Mesothelial cell of epicardium (in vitro differentiated cells): ENCODE measurements at regions not wholly inside any gene's neighbourhood (a gene's known extent, or its start where the extent isn't known, plus 50 kb on each side); places are given as distances from the start of the nearest gene placed in this dataset.
"Not testable (repeated sequence)": the region's sequence is repeated elsewhere in the genome, so short reads cannot be mapped to it uniquely, and the experiment has no call there.

ENCODE experiments used
- DNase-seq, 2 experiments: peaks; one replicate each; pipeline ENCODE4 v3.0.0; 2021; ENCODE audit warnings: low spot score in 2 of 2; ENCODE audit not compliant: unreplicated experiment in 2 of 2
- H3K27ac Mint-ChIP-seq: 2 replicates; pipeline ENCODE4 v1.8.0; 2021; ENCODE audit warnings: mixed read lengths
- H3K27me3 Mint-ChIP-seq: 2 replicates; pipeline ENCODE4 v1.8.0; 2021; ENCODE audit warnings: low read depth, mixed read lengths
- H3K36me3 Mint-ChIP-seq: 2 replicates; pipeline ENCODE4 v1.8.0; 2021; ENCODE audit warnings: mixed read lengths
- H3K4me1 Mint-ChIP-seq: 2 replicates; pipeline ENCODE4 v1.8.0; 2021; ENCODE audit warnings: mixed read lengths
- H3K4me3 Mint-ChIP-seq: 2 replicates; pipeline ENCODE4 v1.8.0; 2021; ENCODE audit warnings: mild to moderate bottlenecking, moderate library complexity, mixed read lengths
- H3K9me3 Mint-ChIP-seq: 2 replicates; pipeline ENCODE4 v1.8.0; 2021; ENCODE audit warnings: mixed read lengths
- CTCF ChIP-seq: fragments of 200-600 bp; sonication (generic); IDR thresholded peaks from one replicate; pipeline ENCODE4 v1.5.0; 2021; ENCODE audit warnings: antibody characterized with exemption; ENCODE audit not compliant: unreplicated experiment

- Mint-ChIP-seq H3K9me3 (peaks cover 23% of the 10 kb centered on the region), H3K36me3 (no peaks in the 10 kb centered on the region), H3K4me3 (no peak overlapping the region), H3K4me1 (peaks cover 22% of the 10 kb centered on the region), H3K27ac (no peak overlapping the region), H3K27me3 (no peaks in the 10 kb centered on the region)
- TF ChIP-seq CTCF = no peak
- DNase-seq = no peak
These were observed 455.0 kb upstream of the ACTBL2 start for GRCh38 chr5:57937501-57938173.

GRCh38 chr5:57937025-57937424 lies 454.4 kb upstream of the ACTBL2 start:
- peaks cover 22% of the 10 kb centered on the region for H3K4me1 Mint-ChIP-seq
- no peak for DNase-seq
- no peak overlapping the region for H3K27ac Mint-ChIP-seq
- H3K36me3 Mint-ChIP-seq = no peaks in the 10 kb centered on the region
- H3K4me3 Mint-ChIP-seq = no peak overlapping the region
- H3K27me3 Mint-ChIP-seq = no peaks in the 10 kb centered on the region
- no peak for TF ChIP-seq CTCF
- peaks cover 25% of the 10 kb centered on the region for H3K9me3 Mint-ChIP-seq

- no peak for DNase-seq
- no peak for TF ChIP-seq CTCF
- peaks cover 3% of the 10 kb centered on the region for H3K4me1 Mint-ChIP-seq
- H3K27ac Mint-ChIP-seq = no peak overlapping the region
- H3K27me3 Mint-ChIP-seq = no peaks in the 10 kb centered on the region
- no peaks in the 10 kb centered on the region for H3K36me3 Mint-ChIP-seq
- H3K9me3 Mint-ChIP-seq = peaks cover 19% of the 10 kb centered on the region
- H3K4me3 Mint-ChIP-seq = no peak overlapping the region
These were observed 450.1 kb upstream of the ACTBL2 start for GRCh38 chr5:57932761-57933160.

GRCh38 chr5:57931807-57932206 lies 449.2 kb upstream of the ACTBL2 start:
- no peak for DNase-seq
- Mint-ChIP-seq H3K4me3 (no peak overlapping the region), H3K36me3 (no peaks in the 10 kb centered on the region), H3K27ac (no peak overlapping the region), H3K4me1 (peaks cover 2% of the 10 kb centered on the region), H3K9me3 (peaks cover 19% of the 10 kb centered on the region), H3K27me3 (no peaks in the 10 kb centered on the region)
- no peak for TF ChIP-seq CTCF

GRCh38 chr5:57931352-57931751 lies 448.7 kb upstream of the ACTBL2 start:
- H3K9me3 Mint-ChIP-seq = peaks cover 19% of the 10 kb centered on the region
- TF ChIP-seq CTCF = no peak
- peaks cover 2% of the 10 kb centered on the region for H3K4me1 Mint-ChIP-seq
- H3K27ac Mint-ChIP-seq = no peak overlapping the region
- no peak for DNase-seq
- no peaks in the 10 kb centered on the region for H3K27me3 Mint-ChIP-seq
- H3K36me3 Mint-ChIP-seq = no peaks in the 10 kb centered on the region
- H3K4me3 Mint-ChIP-seq = no peak overlapping the region

- TF ChIP-seq CTCF = no peak
- H3K4me3 Mint-ChIP-seq = no peak overlapping the region
- H3K27ac Mint-ChIP-seq = no peak overlapping the region
- H3K36me3 Mint-ChIP-seq = no peaks in the 10 kb centered on the region
- peaks cover 26% of the 10 kb centered on the region for H3K9me3 Mint-ChIP-seq
- H3K4me1 Mint-ChIP-seq = no peaks in the 10 kb centered on the region
- H3K27me3 Mint-ChIP-seq = no peaks in the 10 kb centered on the region
- no peak for DNase-seq
These were observed 446.7 kb upstream of the ACTBL2 start for GRCh38 chr5:57929271-57929670.

- not testable (repeated sequence) for DNase-seq, H3K4me3 Mint-ChIP-seq, H3K27me3 Mint-ChIP-seq, H3K27ac Mint-ChIP-seq, H3K36me3 Mint-ChIP-seq, H3K4me1 Mint-ChIP-seq
- peaks cover 28% of the 10 kb centered on the region for H3K9me3 Mint-ChIP-seq
These were observed 440.5 kb upstream of the ACTBL2 start for GRCh38 chr5:57923094-57923493.
